Ovary (tissue), 3 donors: ENCODE measurements at regions not wholly inside any gene's neighbourhood (a gene's known extent, or its start where the extent isn't known, plus 50 kb on each side); places are given as distances from the start of the nearest gene placed in this dataset.

Experiments used
- POLR2A ChIP-seq: fragments of 450-650 bp; IDR thresholded peaks from one replicate; pipeline ENCODE4 v1.6.1; 2017; ENCODE audit warnings: antibody characterized with exemption, mild to moderate bottlenecking, moderate library complexity
- TF ChIP-seq, protein P1 (sequence below), 3 donors: fragments of 450-650 bp in 2 of 3; fragments of 200-600 bp in 1 of 3; IDR thresholded peaks; one replicate each; pipeline versions ENCODE4 v1.5.1 to v1.8.0; 2016 to 2022; ENCODE audit warnings: antibody characterized with exemption in 3 of 3, mild to moderate bottlenecking in 1 of 3
- donor health status: DM: no; HTN: no; CAD: no.

GRCh38 chr12:3355378-3355900 is 135.6 kb upstream of the PRMT8 start:
- TF ChIP-seq, protein P1, sequence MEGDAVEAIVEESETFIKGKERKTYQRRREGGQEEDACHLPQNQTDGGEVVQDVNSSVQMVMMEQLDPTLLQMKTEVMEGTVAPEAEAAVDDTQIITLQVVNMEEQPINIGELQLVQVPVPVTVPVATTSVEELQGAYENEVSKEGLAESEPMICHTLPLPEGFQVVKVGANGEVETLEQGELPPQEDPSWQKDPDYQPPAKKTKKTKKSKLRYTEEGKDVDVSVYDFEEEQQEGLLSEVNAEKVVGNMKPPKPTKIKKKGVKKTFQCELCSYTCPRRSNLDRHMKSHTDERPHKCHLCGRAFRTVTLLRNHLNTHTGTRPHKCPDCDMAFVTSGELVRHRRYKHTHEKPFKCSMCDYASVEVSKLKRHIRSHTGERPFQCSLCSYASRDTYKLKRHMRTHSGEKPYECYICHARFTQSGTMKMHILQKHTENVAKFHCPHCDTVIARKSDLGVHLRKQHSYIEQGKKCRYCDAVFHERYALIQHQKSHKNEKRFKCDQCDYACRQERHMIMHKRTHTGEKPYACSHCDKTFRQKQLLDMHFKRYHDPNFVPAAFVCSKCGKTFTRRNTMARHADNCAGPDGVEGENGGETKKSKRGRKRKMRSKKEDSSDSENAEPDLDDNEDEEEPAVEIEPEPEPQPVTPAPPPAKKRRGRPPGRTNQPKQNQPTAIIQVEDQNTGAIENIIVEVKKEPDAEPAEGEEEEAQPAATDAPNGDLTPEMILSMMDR (IDR thresholded peaks at IDR 0.05): no peak
- TF ChIP-seq POLR2A: no peak
